Activated T-helper 1 cell treated with anti-CD3 and anti-CD28 coated beads, Interleukin-12 subunit alpha, Interleukin-12 subunit beta, Interleukin-2, Interleukin-4 antibody, amounts not matched to agents 30 ng/mL and 10 ng/mL and 1 ng/mL, durations not matched to agents 14 hours and 24 hours and 36 hours (primary cell): ENCODE measurements at regions not wholly inside any gene's neighbourhood (a gene's known extent, or its start where the extent isn't known, plus 50 kb on each side); places are given as distances from the start of the nearest gene placed in this dataset.

ENCODE experiments used
- DNase-seq: peaks from one replicate; pipeline ENCODE4 v3.0.0; 2021; ENCODE audit warnings: low spot score
- H3K27ac Mint-ChIP-seq: one replicate; pipeline ENCODE4 v1.8.0; 2021; ENCODE audit warnings: mild to moderate bottlenecking, mixed read lengths
- H3K27me3 Mint-ChIP-seq: one replicate; pipeline ENCODE4 v1.8.0; 2022; ENCODE audit warnings: mild to moderate bottlenecking, moderate library complexity, mixed read lengths; ENCODE audit not compliant: insufficient read depth
- H3K36me3 Mint-ChIP-seq: one replicate; pipeline ENCODE4 v1.8.0; 2021; ENCODE audit warnings: low read depth, mixed read lengths
- H3K4me1 Mint-ChIP-seq: one replicate; pipeline ENCODE4 v1.8.0; 2021; ENCODE audit warnings: low read depth, mixed read lengths
- H3K4me3 Mint-ChIP-seq: one replicate; pipeline ENCODE4 v1.8.0; 2021; ENCODE audit warnings: mild to moderate bottlenecking, moderate library complexity, mixed read lengths
- H3K9me3 Mint-ChIP-seq: one replicate; pipeline ENCODE4 v1.8.0; 2021; ENCODE audit warnings: mixed read lengths
- intact Hi-C: fragments of 100-400 bp; cut with micrococcal nuclease; formaldehyde crosslinking; loops from one replicate; pipeline ENCODE4 v1.15.1; 2024

DNA sequence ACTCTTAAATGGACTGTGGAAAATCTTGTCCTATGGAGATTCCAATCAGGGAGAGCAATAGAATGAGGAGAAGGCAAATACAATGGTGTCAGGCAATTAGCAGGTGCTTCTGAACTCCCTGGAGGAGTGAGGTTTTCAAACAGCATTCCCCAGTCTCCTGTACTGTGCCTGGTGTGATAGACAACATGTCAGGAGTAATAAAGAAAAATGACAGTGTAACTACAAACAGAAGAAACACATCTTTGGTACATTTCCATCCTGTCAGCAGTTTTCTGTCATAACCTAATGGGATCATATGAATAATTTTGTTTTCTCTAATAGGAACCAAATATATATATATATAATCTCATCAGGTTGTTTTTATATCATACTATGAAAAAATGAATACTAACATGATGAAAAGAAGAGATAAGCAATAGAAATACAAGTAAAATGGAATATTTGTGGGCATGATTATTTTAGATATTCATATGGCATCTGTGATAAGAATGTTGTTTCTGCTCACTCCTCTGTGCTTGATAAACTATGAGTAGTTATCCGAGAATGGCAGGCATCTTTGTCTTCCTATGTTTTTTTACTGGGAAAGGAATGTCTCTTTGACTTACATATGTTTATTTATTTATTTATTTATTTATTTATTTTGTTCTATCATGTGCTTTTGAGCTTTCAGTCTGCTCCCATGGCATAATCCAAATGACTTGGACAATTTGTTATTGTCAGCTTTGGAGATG lies 441.7 kb downstream of the TXNL1 start:
- intact Hi-C loops: no loop called here
- no peaks in the 10 kb centered on the region for H3K4me1 Mint-ChIP-seq

DNA sequence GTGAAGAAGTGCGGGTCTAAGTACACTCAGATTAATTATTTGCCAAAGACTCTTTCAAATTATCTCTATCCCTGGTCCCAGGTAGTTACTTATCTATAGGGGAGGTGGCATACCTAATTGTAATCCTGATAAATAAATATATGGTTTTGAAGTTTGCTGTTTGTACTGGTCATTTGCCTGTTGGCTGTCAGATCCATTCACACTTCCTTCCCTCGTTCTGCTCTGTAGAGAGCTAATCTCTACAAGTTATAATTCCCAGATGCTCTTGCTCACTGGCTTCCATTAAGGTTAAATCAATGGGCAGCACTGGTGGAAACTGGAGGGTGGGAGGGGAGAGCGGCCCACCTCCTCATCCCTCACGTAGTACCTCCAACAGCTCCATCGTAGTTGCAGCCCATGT lies 447.1 kb downstream of the TXNL1 start:
- H3K9me3 Mint-ChIP-seq: no peaks in the 10 kb centered on the region
- H3K4me1 Mint-ChIP-seq: no peaks in the 10 kb centered on the region
- intact Hi-C loops: no loop called here
- H3K4me3 Mint-ChIP-seq: no peak overlapping the region
- H3K27ac Mint-ChIP-seq: no peak overlapping the region
- H3K27me3 Mint-ChIP-seq: no peaks in the 10 kb centered on the region
- no peak for DNase-seq
- H3K36me3 Mint-ChIP-seq: no peaks in the 10 kb centered on the region

More for the DNA sequence above, 441.7 kb downstream of the TXNL1 start:
- Mint-ChIP-seq H3K4me3 (no peak overlapping the region), H3K36me3 (no peaks in the 10 kb centered on the region), H3K9me3 (no peaks in the 10 kb centered on the region), H3K27me3 (no peaks in the 10 kb centered on the region), H3K27ac (no peak overlapping the region)
- DNase-seq: no peak

DNA sequence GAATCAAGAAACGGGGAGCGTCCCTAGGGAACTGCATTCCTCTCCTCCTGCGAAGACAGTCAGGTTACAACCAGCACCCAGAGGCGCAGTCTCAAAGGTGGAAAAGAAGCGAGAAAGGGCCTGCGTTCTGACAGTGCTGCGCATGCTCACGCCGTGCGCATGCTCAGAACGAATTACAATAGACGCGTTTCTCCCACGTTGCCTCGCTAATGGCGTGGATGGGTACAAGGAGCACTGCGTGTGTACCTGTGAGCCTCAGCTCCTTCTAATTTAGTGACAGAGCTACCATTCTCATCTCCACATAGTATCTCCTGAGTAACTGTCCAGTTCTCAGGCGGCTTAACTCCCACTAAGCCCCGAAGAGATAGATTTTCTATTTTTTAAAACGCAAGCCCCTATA lies 448.8 kb downstream of the TXNL1 start:
- DNase-seq: no peak
- intact Hi-C loops: no loop called here
- Mint-ChIP-seq H3K4me3 (no peak overlapping the region), H3K27me3 (no peaks in the 10 kb centered on the region), H3K36me3 (no peaks in the 10 kb centered on the region), H3K9me3 (no peaks in the 10 kb centered on the region), H3K4me1 (no peaks in the 10 kb centered on the region), H3K27ac (no peak overlapping the region)

DNA sequence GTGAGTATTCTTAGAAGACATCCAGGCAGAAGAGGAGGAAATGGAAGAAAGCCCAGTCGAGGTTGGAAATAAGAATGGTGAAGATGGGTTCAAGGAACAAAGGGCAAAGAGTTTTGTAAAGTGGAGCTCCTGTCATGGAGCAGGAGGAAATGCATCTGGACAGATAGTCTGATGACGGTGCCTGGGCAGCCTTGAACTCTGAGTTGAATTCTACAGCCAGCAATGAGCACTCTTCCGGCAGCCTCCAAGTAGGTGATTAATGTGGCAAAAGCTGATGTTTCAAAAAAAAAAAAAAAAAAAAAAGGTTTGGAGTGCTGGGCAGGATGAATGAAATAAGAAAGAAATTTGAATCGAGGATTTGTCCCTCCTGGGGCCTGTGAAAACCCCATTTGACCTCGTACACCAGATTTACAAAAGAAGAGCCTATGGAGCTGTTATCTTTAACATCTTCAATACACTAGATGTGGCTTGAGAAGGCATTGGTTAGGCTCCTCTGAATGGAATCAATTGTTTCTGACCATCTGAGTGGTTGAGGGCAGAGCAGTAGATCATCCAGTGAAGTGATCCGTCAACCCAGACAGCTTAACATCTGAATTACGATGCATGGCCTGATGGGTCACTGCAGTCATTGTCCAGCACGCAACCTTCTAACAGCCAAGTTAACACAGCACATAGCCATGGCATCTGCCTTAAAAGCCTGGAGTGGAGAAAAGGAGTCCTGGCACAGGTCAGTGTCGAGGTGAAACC lies 449.7 kb downstream of the TXNL1 start:
- H3K27ac Mint-ChIP-seq: no peak overlapping the region
- intact Hi-C loops: no loop called here
- DNase-seq: no peak
- no peaks in the 10 kb centered on the region for H3K4me1 Mint-ChIP-seq
- no peaks in the 10 kb centered on the region for H3K36me3 Mint-ChIP-seq
- H3K27me3 Mint-ChIP-seq: no peaks in the 10 kb centered on the region
- no peaks in the 10 kb centered on the region for H3K9me3 Mint-ChIP-seq
- H3K4me3 Mint-ChIP-seq: no peak overlapping the region

DNA sequence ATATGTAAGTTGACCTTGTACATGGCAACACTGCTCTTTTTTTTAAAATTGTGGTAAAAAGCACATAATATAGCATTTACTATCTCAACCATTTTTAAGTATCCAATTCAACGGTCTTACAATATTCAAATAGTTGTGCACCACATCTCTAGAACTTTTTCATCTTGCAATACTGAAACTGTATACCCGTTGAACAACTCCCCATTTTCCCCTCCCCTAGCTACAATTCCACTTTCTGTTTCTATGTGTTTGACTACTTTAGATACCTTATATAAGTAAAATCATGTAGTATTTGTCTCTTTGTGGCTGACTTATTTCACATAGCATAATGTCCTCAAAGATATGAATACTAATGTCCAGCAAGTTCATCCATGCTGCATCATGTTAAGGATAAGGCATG lies 452.1 kb downstream of the TXNL1 start:
- intact Hi-C loops: no loop called here
- no peak for DNase-seq
- no peaks in the 10 kb centered on the region for H3K4me1 Mint-ChIP-seq
- no peaks in the 10 kb centered on the region for H3K27me3 Mint-ChIP-seq
- no peaks in the 10 kb centered on the region for H3K9me3 Mint-ChIP-seq
- no peaks in the 10 kb centered on the region for H3K36me3 Mint-ChIP-seq
- no peak overlapping the region for H3K27ac Mint-ChIP-seq
- no peak overlapping the region for H3K4me3 Mint-ChIP-seq

DNA sequence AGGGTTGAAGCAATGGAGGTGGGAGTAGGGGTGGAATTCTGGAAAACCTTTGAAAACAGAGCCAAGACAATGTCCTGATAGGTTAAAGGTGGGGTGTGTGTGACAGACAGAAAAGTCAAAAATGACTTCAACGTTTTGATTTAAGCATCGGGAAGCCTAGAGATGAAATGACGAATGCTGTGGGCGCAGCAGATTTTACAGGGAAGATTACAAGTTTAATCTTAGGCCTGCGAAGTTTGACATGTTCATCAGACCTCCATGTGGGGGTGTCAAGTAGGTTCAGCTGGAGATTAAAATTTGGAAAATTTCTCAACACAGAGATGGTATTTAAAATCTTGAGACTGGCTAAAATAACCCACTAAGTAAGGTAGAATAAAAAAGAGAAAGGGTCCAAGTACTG lies 453.3 kb downstream of the TXNL1 start:
- Mint-ChIP-seq H3K27me3 (no peaks in the 10 kb centered on the region), H3K9me3 (no peaks in the 10 kb centered on the region), H3K4me3 (no peak overlapping the region), H3K36me3 (no peaks in the 10 kb centered on the region), H3K4me1 (no peaks in the 10 kb centered on the region), H3K27ac (no peak overlapping the region)
- intact Hi-C loops: no loop called here
- no peak for DNase-seq

DNA sequence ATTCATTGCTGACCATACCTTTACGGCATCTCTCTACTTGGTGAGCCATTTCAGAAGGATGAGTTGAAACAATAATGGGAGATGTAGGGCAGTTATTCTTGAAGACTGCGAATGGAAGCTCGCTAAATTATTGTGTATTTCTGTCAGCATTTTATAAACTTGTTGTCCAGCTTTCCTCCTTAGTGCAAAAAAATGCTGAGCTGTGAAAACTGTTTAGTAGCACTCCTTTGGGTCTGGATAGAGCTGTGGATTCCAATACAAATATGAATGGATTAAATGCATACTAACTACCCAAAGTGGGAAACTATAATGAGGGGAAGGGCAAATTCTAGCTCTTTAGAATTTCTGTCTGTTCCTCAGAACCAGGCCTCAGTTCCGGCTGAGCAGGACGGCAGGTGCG lies 461.6 kb downstream of the TXNL1 start:
- intact Hi-C loops: no loop called here
- Mint-ChIP-seq H3K27me3 (no peaks in the 10 kb centered on the region), H3K36me3 (no peaks in the 10 kb centered on the region), H3K4me3 (no peak overlapping the region), H3K27ac (no peak overlapping the region), H3K9me3 (no peaks in the 10 kb centered on the region), H3K4me1 (no peaks in the 10 kb centered on the region)
- no peak for DNase-seq

DNA sequence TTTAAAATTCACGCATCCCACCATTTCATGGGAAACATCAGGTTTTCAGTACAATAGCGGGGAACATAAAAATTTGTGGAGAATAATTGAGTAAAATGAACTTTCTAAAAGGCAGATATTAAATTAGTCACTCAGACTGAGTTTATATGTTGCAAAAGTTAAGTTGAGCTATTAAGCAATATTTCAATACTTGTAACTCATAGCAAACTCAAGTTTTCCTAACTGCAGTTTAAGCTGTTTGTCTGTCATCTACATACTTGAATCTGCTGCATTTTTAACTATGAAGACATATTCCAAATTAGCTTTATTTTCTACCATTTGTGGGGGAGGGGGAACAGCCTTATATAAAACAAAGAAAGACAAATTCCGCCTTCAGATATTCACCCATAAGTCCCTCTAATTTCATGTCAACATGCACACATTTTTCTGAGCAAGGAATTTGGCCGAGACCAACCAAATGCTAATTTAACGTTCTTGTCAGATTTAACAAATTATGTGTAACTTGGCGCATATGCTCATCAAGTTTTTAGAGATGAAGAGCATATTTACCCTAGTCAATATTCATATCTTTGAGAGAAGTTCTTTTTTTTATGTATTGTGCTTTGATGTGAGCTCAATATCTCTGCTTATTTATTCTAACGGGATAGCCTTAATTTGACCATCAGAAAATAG lies 462.9 kb downstream of the TXNL1 start:
- intact Hi-C loops: no loop called here
- no peak for DNase-seq
- no peaks in the 10 kb centered on the region for H3K36me3 Mint-ChIP-seq
- no peak overlapping the region for H3K27ac Mint-ChIP-seq
- H3K9me3 Mint-ChIP-seq: no peaks in the 10 kb centered on the region
- H3K27me3 Mint-ChIP-seq: no peaks in the 10 kb centered on the region
- H3K4me3 Mint-ChIP-seq: no peak overlapping the region
- no peaks in the 10 kb centered on the region for H3K4me1 Mint-ChIP-seq

DNA sequence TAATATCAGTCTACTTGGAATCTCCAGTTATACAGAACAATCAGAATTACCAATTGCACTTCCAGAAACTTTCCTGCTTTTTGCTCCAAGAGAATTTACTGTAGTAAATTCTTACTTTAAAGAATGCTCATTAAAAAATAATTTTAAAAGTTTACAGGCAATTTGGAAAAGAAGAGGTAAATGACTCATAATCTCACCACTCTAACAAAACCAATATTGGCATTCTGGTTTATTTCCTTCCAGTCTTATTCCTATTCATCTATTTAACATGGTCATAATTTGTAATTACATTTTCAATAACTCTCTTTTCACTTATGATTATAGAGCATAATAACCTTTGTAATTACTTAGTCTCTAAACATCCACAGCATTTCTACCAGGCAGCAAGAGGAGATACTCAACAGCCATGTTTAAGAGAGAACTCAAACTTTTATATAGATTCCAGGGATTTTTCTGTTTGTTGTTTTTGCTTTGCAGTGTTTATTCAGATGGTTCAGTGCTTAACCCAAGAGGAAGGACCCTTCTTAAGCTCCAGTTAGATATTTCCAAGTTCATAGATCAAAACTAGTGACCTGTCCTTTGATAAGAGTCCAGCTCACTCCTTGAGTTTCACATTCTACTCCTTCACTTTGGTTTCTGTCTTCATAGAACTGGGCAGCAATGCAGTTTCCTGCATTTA lies 464.7 kb downstream of the TXNL1 start:
- Mint-ChIP-seq H3K36me3 (no peaks in the 10 kb centered on the region), H3K4me3 (no peak overlapping the region)

DNA sequence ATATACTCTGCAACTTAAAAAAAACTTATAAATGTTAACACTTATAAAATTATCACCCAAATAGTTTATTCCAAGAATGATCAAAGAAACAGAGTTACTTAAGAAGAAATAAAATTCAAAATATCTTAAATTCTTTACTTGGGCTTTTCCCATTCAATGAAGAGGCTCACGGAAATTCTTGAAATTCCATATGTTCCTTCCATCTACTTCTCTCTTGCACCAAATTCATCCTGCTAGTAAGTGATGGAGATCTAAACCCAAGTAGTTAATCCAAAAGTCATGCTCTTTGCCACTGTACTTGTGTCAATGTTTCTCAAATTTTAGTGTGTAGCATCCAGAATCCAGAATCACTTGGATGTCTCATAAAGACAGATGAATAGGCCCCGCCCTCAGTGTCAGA lies 465.9 kb downstream of the TXNL1 start:
- DNase-seq: no peak
- Mint-ChIP-seq H3K27me3 (no peaks in the 10 kb centered on the region), H3K36me3 (no peaks in the 10 kb centered on the region), H3K27ac (no peak overlapping the region), H3K4me3 (no peak overlapping the region), H3K9me3 (no peaks in the 10 kb centered on the region), H3K4me1 (no peaks in the 10 kb centered on the region)
- intact Hi-C loops: no loop called here

More for the DNA sequence above, 464.7 kb downstream of the TXNL1 start:
- H3K27me3 Mint-ChIP-seq: no peaks in the 10 kb centered on the region
- no peaks in the 10 kb centered on the region for H3K4me1 Mint-ChIP-seq
- H3K9me3 Mint-ChIP-seq: no peaks in the 10 kb centered on the region
- intact Hi-C loops: no loop called here
- DNase-seq: no peak
- H3K27ac Mint-ChIP-seq: no peak overlapping the region

DNA sequence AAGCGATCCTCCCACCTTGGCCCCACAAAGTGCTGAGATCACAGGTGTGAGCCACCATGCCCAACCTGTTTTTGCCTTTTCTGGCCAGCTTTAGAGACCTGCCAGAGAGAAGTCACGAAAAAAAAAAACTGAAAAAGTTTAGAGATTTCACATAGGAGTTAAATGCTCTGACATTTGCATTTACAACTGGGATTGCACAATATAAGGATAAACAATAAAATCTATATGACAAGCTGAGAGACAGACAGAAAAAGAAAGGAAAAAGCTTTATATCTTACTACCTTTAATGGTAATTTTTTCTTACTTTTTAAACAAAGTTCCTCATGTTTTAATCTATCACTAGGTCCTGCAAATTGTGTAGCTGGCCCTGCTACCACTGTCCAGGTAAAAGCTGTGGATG lies 466.5 kb downstream of the TXNL1 start:
- Mint-ChIP-seq H3K4me3 (no peak overlapping the region), H3K9me3 (no peaks in the 10 kb centered on the region), H3K27ac (no peak overlapping the region), H3K36me3 (no peaks in the 10 kb centered on the region), H3K27me3 (no peaks in the 10 kb centered on the region), H3K4me1 (no peaks in the 10 kb centered on the region)
- intact Hi-C loops: no loop called here
- DNase-seq: no peak

DNA sequence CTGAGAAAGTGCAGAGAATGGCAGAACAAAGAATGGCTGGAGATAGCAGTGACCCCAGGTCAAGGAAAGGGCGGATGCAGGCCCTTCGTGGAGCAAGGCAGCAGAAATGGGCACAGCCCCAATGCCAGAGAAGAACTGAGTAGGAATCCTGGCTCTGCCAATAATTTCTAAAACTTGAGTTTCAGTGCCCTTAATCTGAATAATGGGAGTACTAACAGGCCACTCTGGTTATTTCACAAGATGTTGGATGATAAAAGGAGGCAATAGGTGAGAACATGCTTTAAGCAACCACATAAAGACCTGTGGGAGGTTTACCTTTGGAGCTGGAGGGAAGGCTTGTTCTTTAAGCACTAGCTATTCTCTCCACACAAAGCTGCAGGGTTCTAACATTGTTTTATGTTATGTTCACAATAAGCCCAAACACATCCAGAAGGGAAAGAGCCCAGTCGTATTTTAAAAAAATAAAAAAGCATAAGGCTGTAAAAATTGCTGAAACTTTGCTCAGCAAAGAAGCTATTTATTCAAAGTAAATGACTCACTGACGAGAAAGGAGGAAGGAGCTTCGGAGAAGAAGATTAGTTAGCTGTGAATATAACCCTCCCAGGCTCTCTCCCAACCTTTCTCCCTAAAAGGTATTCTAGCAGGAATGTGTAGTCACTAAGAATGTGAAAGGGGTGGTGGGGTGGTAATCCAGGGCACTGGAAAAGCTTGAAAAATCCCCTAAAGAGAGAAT lies 470.2 kb downstream of the TXNL1 start:
- Mint-ChIP-seq H3K4me1 (no peaks in the 10 kb centered on the region), H3K36me3 (no peaks in the 10 kb centered on the region), H3K27ac (no peak overlapping the region), H3K9me3 (no peaks in the 10 kb centered on the region), H3K4me3 (no peak overlapping the region), H3K27me3 (no peaks in the 10 kb centered on the region)
- intact Hi-C loops: no loop called here
- DNase-seq: no peak
